A673 (cell line): ENCODE measurements at regions not wholly inside any gene's neighbourhood (a gene's known extent, or its start where the extent isn't known, plus 50 kb on each side); places are given as distances from the start of the nearest gene placed in this dataset.

Experiments used
- BruUV-seq: library from RNA; stranded (reverse); fragments of 400-500 nt; replicated peaks from 2 replicates; lab custom pipeline; 2021; lab: Mats Ljungman, UMichigan
- CTCF ChIA-PET: fragments of 300-600 bp; sonication (Branson Sonifier 250); formaldehyde crosslinking; loops from one replicate; lab custom pipeline; 2022; ENCODE audit warnings: antibody characterized with exemption; lab: Charles Lee
- POLR2A ChIA-PET: fragments of 300-600 bp; sonication (Branson Sonifier 250); formaldehyde crosslinking; loops from one replicate; lab custom pipeline; 2022; ENCODE audit warnings: antibody characterized with exemption; ENCODE audit not compliant: low non-redundant PET; lab: Charles Lee
- DNase-seq: peaks from one replicate; pipeline ENCODE4 v3.0.0-alpha.2; 2015; ENCODE audit warnings: low spot score
- H3K27ac ChIP-seq: fragments of 200-600 bp; sonication (generic); 2 replicates; pipeline ENCODE4 v1.5.1; 2016; ENCODE audit warnings: mixed run types, low read depth, mild to moderate bottlenecking, mixed read lengths, antibody characterized with exemption, low read length; ENCODE audit not compliant: poor library complexity, severe bottlenecking
- H3K27me3 ChIP-seq: fragments of 200-600 bp; sonication (generic); replicated peaks from 2 replicates; pipeline ENCODE4 v1.6.1; 2017; ENCODE audit warnings: mixed run types, low read depth, mild to moderate bottlenecking, mixed read lengths, antibody characterized with exemption, low read length; ENCODE audit not compliant: insufficient read depth, poor library complexity
- H3K36me3 ChIP-seq: fragments of 200-600 bp; sonication (generic); 2 replicates; pipeline ENCODE4 v1.6.1; 2016; ENCODE audit warnings: mixed run types, mild to moderate bottlenecking, mixed read lengths, antibody characterized with exemption, low read length; ENCODE audit not compliant: insufficient read depth, poor library complexity, severe bottlenecking
- H3K4me1 ChIP-seq: fragments of 200-600 bp; sonication (generic); 2 replicates; pipeline ENCODE4 v1.6.1; 2017; ENCODE audit warnings: mixed run types, mild to moderate bottlenecking, mixed read lengths, antibody characterized with exemption, low read length; ENCODE audit not compliant: insufficient read depth, poor library complexity, severe bottlenecking
- H3K4me3 ChIP-seq: fragments of 200-600 bp; sonication (generic); 2 replicates; pipeline ENCODE4 v1.5.1; 2016; ENCODE audit warnings: low read depth, mixed run types, mild to moderate bottlenecking, mixed read lengths, low read length; ENCODE audit not compliant: poor library complexity, severe bottlenecking
- H3K9me3 ChIP-seq: fragments of 200-600 bp; sonication (generic); 2 replicates; pipeline ENCODE4 v1.6.1; 2016; ENCODE audit warnings: mixed run types, low read depth, mild to moderate bottlenecking, mixed read lengths, antibody characterized with exemption, low read length; ENCODE audit not compliant: poor library complexity, severe bottlenecking
- CTCF ChIP-seq: fragments of 300-800, 200-600 bp; sonication (generic); conservative IDR thresholded peaks from 2 replicates; pipeline ENCODE4 v1.5.1; 2017; ENCODE audit warnings: low read depth, mild to moderate bottlenecking, antibody characterized with exemption, low read length, moderate library complexity, mixed read lengths
- EZH2 ChIP-seq: fragments of 200-600 bp; sonication (generic); IDR thresholded peaks from 2 replicates; pipeline ENCODE4 v1.6.1; 2017; ENCODE audit warnings: borderline replicate concordance, low read depth, mild to moderate bottlenecking, mixed read lengths, antibody characterized with exemption, low read length; ENCODE audit not compliant: poor library complexity, severe bottlenecking
- intact Hi-C: fragments of 100-400 bp; cut with micrococcal nuclease; formaldehyde crosslinking; loops from one replicate; pipeline ENCODE4 v1.10.0; 2022; ENCODE audit not compliant: unreplicated experiment

GRCh38 chr22:48125416-48125815 is 1363.0 kb downstream of the TBC1D22A start:
- TF ChIP-seq EZH2 (no peak), CTCF (no peak)
- intact Hi-C loops, result no loop called here
- no peak overlapping the region for H3K4me3 ChIP-seq
- no peaks in the 10 kb centered on the region for H3K4me1 ChIP-seq
- no peaks in the 10 kb centered on the region for H3K36me3 ChIP-seq
- H3K9me3 ChIP-seq, result peaks cover 4% of the 10 kb centered on the region
- no peaks in the 10 kb centered on the region for H3K27me3 ChIP-seq
- ChIA-PET POLR2A (no interaction called here), CTCF (no interaction called here)
- no peak overlapping the region for H3K27ac ChIP-seq
- DNase-seq, result no peak
- no TSS peak for BruUV-seq

- POLR2A ChIA-PET, result no interaction called here
- CTCF ChIA-PET, result no interaction called here
- peaks cover 4% of the 10 kb centered on the region for H3K9me3 ChIP-seq
- no peak for DNase-seq
- H3K27me3 ChIP-seq, result no peaks in the 10 kb centered on the region
- no peaks in the 10 kb centered on the region for H3K4me1 ChIP-seq
- H3K27ac ChIP-seq, result no peak overlapping the region
- H3K4me3 ChIP-seq, result no peak overlapping the region
- TF ChIP-seq CTCF (no peak), EZH2 (no peak)
- BruUV-seq, result no TSS peak
- intact Hi-C loops, result no loop called here
- no peaks in the 10 kb centered on the region for H3K36me3 ChIP-seq
These were observed 1359.5 kb downstream of the TBC1D22A start for GRCh38 chr22:48121984-48122383.

- no peak for DNase-seq
- H3K27ac ChIP-seq, result no peak overlapping the region
- H3K4me3 ChIP-seq, result no peak overlapping the region
- CTCF ChIA-PET, result no interaction called here
- BruUV-seq, result no TSS peak
- TF ChIP-seq CTCF (no peak), EZH2 (no peak)
- POLR2A ChIA-PET, result no interaction called here
- intact Hi-C loops, result no loop called here
- peaks cover 4% of the 10 kb centered on the region for H3K9me3 ChIP-seq
- no peaks in the 10 kb centered on the region for H3K36me3 ChIP-seq
- no peaks in the 10 kb centered on the region for H3K4me1 ChIP-seq
- no peaks in the 10 kb centered on the region for H3K27me3 ChIP-seq
These were observed 1356.2 kb downstream of the TBC1D22A start for GRCh38 chr22:48118654-48119053.
